ENCODE measurements at regions not wholly inside any gene's neighbourhood (a gene's known extent, or its start where the extent isn't known, plus 50 kb on each side); places are given as distances from the start of the nearest gene placed in this dataset.

DNA sequence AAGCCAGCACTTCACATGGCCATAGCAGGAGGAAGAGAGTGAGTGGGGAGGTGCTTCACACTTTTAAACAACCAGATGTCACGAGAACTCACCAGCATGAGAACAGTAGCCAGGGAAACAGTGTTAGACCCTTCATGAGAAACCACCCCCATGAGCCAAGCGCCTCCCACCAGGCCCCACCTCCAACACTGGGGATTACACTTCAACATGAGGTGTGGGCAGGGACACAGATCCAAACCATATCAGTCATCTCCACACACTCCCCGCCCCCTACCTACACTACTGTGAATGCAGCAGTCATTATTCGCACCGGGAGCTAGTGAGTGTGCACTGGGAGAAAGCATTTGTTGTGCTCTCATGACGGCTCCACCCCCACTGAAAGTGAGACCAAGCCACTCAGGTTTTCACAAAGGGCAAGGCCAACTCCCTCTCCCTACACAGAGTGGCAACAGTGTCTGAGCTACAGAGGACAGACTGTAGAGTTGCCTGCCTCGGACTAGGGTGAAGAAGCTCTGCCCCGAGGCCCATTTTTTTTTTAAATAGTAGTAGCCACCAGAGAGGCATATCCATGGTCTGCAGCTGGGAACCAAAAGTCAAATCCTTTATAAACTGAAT lies 125.6 kb downstream of the BARHL2 start:
- no peaks in the 10 kb centered on the region for H3K27me3 ChIP-seq (ENCODE audit: insufficient read depth, poor library complexity, severe bottlenecking)
- TF ChIP-seq GABPA (IDR thresholded peaks at IDR 0.05; ENCODE audit: low read depth) (no peak), POLR2AphosphoS5 (IDR thresholded peaks at IDR 0.05; ENCODE audit: low read depth) (no peak), SPI1 (IDR thresholded peaks at IDR 0.05; ENCODE audit: borderline replicate concordance, low read depth) (no peak)
- TF ChIP-seq, protein P1, sequence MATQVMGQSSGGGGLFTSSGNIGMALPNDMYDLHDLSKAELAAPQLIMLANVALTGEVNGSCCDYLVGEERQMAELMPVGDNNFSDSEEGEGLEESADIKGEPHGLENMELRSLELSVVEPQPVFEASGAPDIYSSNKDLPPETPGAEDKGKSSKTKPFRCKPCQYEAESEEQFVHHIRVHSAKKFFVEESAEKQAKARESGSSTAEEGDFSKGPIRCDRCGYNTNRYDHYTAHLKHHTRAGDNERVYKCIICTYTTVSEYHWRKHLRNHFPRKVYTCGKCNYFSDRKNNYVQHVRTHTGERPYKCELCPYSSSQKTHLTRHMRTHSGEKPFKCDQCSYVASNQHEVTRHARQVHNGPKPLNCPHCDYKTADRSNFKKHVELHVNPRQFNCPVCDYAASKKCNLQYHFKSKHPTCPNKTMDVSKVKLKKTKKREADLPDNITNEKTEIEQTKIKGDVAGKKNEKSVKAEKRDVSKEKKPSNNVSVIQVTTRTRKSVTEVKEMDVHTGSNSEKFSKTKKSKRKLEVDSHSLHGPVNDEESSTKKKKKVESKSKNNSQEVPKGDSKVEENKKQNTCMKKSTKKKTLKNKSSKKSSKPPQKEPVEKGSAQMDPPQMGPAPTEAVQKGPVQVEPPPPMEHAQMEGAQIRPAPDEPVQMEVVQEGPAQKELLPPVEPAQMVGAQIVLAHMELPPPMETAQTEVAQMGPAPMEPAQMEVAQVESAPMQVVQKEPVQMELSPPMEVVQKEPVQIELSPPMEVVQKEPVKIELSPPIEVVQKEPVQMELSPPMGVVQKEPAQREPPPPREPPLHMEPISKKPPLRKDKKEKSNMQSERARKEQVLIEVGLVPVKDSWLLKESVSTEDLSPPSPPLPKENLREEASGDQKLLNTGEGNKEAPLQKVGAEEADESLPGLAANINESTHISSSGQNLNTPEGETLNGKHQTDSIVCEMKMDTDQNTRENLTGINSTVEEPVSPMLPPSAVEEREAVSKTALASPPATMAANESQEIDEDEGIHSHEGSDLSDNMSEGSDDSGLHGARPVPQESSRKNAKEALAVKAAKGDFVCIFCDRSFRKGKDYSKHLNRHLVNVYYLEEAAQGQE (IDR thresholded peaks at IDR 0.05; ENCODE audit: insufficient replicate concordance, low read depth) = no peak
- TF ChIP-seq, protein P2, sequence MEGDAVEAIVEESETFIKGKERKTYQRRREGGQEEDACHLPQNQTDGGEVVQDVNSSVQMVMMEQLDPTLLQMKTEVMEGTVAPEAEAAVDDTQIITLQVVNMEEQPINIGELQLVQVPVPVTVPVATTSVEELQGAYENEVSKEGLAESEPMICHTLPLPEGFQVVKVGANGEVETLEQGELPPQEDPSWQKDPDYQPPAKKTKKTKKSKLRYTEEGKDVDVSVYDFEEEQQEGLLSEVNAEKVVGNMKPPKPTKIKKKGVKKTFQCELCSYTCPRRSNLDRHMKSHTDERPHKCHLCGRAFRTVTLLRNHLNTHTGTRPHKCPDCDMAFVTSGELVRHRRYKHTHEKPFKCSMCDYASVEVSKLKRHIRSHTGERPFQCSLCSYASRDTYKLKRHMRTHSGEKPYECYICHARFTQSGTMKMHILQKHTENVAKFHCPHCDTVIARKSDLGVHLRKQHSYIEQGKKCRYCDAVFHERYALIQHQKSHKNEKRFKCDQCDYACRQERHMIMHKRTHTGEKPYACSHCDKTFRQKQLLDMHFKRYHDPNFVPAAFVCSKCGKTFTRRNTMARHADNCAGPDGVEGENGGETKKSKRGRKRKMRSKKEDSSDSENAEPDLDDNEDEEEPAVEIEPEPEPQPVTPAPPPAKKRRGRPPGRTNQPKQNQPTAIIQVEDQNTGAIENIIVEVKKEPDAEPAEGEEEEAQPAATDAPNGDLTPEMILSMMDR (IDR thresholded peaks at IDR 0.05; ENCODE audit: insufficient read depth, low read length) = no peak
- no peak for DNase-seq (ENCODE audit: low read depth in 1 of 2, low spot score in 1 of 2)
- H3K4me3 ChIP-seq (replicated peaks; ENCODE audit: insufficient read depth, low read length) = no peak overlapping the region
- H3K27ac ChIP-seq (replicated peaks) = no peak overlapping the region

DNA sequence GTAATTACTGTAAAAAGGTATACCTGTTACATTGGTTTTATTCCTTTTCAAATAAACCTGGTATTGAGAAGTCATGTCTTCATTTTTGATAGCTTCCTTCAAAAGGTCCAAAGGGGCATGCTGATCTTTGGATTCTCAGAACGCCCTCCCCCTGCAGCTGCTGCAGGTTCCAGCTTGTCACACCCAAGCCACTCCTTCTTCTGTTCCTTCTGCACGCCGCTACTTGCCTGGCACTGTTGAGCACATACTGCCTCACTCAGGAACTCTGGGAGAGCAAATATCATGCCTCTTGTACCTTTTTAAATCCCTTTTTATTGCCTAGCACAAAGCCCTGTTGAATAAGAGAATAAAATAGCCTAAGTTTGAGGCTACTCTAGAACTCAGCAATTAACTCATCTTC lies 136.9 kb downstream of the BARHL2 start:
- no peak overlapping the region for H3K4me3 ChIP-seq (replicated peaks; ENCODE audit: insufficient read depth, low read length)
- H3K27ac ChIP-seq (replicated peaks) = no peak overlapping the region
- H3K27me3 ChIP-seq (ENCODE audit: insufficient read depth, poor library complexity, severe bottlenecking) = peaks cover 5% of the 10 kb centered on the region
- TF ChIP-seq, protein P1 (IDR thresholded peaks at IDR 0.05; ENCODE audit: insufficient replicate concordance, low read depth) = no peak
- no peak for TF ChIP-seq GABPA (IDR thresholded peaks at IDR 0.05; ENCODE audit: low read depth)
- TF ChIP-seq POLR2AphosphoS5 (IDR thresholded peaks at IDR 0.05; ENCODE audit: low read depth) = no peak
- TF ChIP-seq, protein P2 (IDR thresholded peaks at IDR 0.05; ENCODE audit: insufficient read depth, low read length) = no peak
- no peak for TF ChIP-seq SPI1 (IDR thresholded peaks at IDR 0.05; ENCODE audit: borderline replicate concordance, low read depth)
- no peak for DNase-seq (ENCODE audit: low read depth in 1 of 2, low spot score in 1 of 2)

DNA sequence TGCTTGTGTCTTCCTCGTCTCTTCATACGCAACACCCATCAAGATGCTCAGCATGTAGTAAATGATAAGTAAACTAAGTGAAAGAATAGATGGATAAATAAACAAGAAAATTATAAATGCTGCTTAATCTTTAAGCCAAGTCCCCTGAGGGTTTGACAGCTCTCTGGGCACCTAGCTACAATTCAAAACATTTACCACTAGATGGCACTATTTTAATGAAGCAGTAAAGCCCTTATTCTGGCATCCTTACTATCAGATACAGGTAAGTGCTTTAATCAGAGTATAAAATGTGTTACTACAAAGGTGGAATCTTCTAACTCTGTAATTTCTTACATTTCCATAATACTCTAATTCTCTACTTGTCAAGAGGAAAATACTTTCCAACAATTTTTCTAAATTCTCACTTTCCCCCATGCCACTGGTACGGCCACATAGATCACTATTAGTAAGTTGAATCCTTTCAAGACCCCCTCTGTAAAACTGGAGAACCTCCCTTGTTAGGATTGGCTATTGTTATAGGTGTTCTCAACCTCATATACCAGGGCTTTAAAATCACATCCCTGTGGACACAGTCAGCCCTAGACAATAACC lies 137.8 kb downstream of the BARHL2 start:
- Histone ChIP-seq H3K4me3 (replicated peaks; ENCODE audit: insufficient read depth, low read length) (no peak overlapping the region), H3K27ac (replicated peaks) (no peak overlapping the region), H3K27me3 (ENCODE audit: insufficient read depth, poor library complexity, severe bottlenecking) (peaks cover 5% of the 10 kb centered on the region)
- TF ChIP-seq, protein P1 (IDR thresholded peaks at IDR 0.05; ENCODE audit: insufficient replicate concordance, low read depth) = no peak
- no peak for TF ChIP-seq SPI1 (IDR thresholded peaks at IDR 0.05; ENCODE audit: borderline replicate concordance, low read depth)
- TF ChIP-seq, protein P2 (IDR thresholded peaks at IDR 0.05; ENCODE audit: insufficient read depth, low read length) = peak; percentile 41
- DNase-seq (ENCODE audit: low read depth in 1 of 2, low spot score in 1 of 2) = peak in 1 of 2 experiments; percentile 4

Measured in HL-60 (cell line).